DND-41 (cell line): ENCODE measurements at regions not wholly inside any gene's neighbourhood (a gene's known extent, or its start where the extent isn't known, plus 50 kb on each side); places are given as distances from the start of the nearest gene placed in this dataset.

ENCODE experiments used
- CTCF ChIP-seq: IDR thresholded peaks from 2 replicates; pipeline ENCODE4 v1.5.1; 2012; ENCODE audit warnings: borderline replicate concordance, low read length, moderate library complexity, mild to moderate bottlenecking; ENCODE audit not compliant: poor library complexity, severe bottlenecking; ENCODE audit errors: extremely low read depth
- EZH2 ChIP-seq: IDR thresholded peaks from 3 replicates; pipeline ENCODE4 v1.6.1; 2012; ENCODE audit warnings: borderline replicate concordance, low read depth, mild to moderate bottlenecking, moderate library complexity, low read length, inconsistent platforms; ENCODE audit not compliant: severe bottlenecking

GRCh38 chr4:124491361-124492145, 221.0 kb downstream of the ANKRD50 start:
- TF ChIP-seq CTCF (no peak), EZH2 (no peak)
